OCI-LY1 (cell line): ENCODE measurements at regions not wholly inside any gene's neighbourhood (a gene's known extent, or its start where the extent isn't known, plus 50 kb on each side); places are given as distances from the start of the nearest gene placed in this dataset.

Experiments used
- H2AFZ ChIP-seq: fragments of 200-600 bp; sonication (generic), shearing (Covaris generic); 2 replicates; pipeline ENCODE4 v1.6.0; 2014; ENCODE audit warnings: antibody characterized with exemption, mild to moderate bottlenecking, low read length
- H3F3A ChIP-seq: fragments of 200-600 bp; sonication (generic), shearing (Covaris generic); 2 replicates; pipeline ENCODE4 v1.6.0; 2014; ENCODE audit warnings: mild to moderate bottlenecking, antibody characterized with exemption, low read length, moderate library complexity; ENCODE audit not compliant: insufficient read depth
- H3K27ac ChIP-seq: fragments of 200-600 bp; sonication (generic); 2 replicates; pipeline ENCODE4 v1.5.1; 2014; ENCODE audit warnings: low read length, mixed run types, mild to moderate bottlenecking, low read depth; ENCODE audit not compliant: poor library complexity, severe bottlenecking
- H3K27me3 ChIP-seq: fragments of 200-600 bp; sonication (generic); 2 replicates; pipeline ENCODE4 v1.6.0; 2014; ENCODE audit warnings: antibody characterized with exemption, mild to moderate bottlenecking, low read length, moderate library complexity; ENCODE audit not compliant: insufficient read depth
- H3K36me3 ChIP-seq: fragments of 200-600 bp; sonication (generic); 2 replicates; pipeline ENCODE4 v1.6.1; 2014; ENCODE audit warnings: mild to moderate bottlenecking, antibody characterized with exemption, low read length, moderate library complexity, mixed read lengths; ENCODE audit not compliant: insufficient read depth
- H3K4me1 ChIP-seq: fragments of 200-600 bp; sonication (generic); 2 replicates; pipeline ENCODE4 v1.5.1; 2014; ENCODE audit warnings: mild to moderate bottlenecking, low read length, moderate library complexity; ENCODE audit not compliant: insufficient read depth, severe bottlenecking
- H3K4me2 ChIP-seq: fragments of 200-600 bp; sonication (generic), shearing (Covaris generic); 2 replicates; pipeline ENCODE4 v1.6.1; 2014; ENCODE audit warnings: low read length
- H3K4me3 ChIP-seq: fragments of 200-600 bp; sonication (generic); 2 replicates; pipeline ENCODE4 v1.5.1; 2014; ENCODE audit warnings: low read length, low read depth, mild to moderate bottlenecking, mixed read lengths; ENCODE audit not compliant: poor library complexity, severe bottlenecking
- H3K79me2 ChIP-seq: fragments of 200-600 bp; shearing (Covaris generic); 2 replicates; pipeline ENCODE4 v1.6.1; 2016; ENCODE audit warnings: mixed run types, low read length, mixed read lengths; ENCODE audit not compliant: insufficient read depth
- H3K9ac ChIP-seq: fragments of 200-600 bp; sonication (generic), shearing (Covaris generic); 2 replicates; pipeline ENCODE4 v1.6.1; 2014; ENCODE audit warnings: mild to moderate bottlenecking, low read length, mixed read lengths
- H3K9me2 ChIP-seq: fragments of 200-600 bp; sonication (generic), shearing (Covaris generic); 2 replicates; pipeline ENCODE4 v1.6.1; 2014; ENCODE audit warnings: low read depth, mild to moderate bottlenecking, low read length, mixed read lengths
- H3K9me3 ChIP-seq: fragments of 200-600 bp; shearing (Covaris generic); 2 replicates; pipeline ENCODE4 v1.6.1; 2014; ENCODE audit warnings: low read length, mixed read lengths
- H4K20me1 ChIP-seq: fragments of 200-600 bp; sonication (generic), shearing (Covaris generic); 2 replicates; pipeline ENCODE4 v1.6.0; 2016; ENCODE audit warnings: mild to moderate bottlenecking, low read length; ENCODE audit not compliant: insufficient read depth
- EZH2 ChIP-seq: fragments of 200-600 bp; sonication (generic), shearing (Covaris generic); IDR thresholded peaks from 2 replicates; pipeline ENCODE4 v1.8.0; 2017; ENCODE audit warnings: borderline replicate concordance, mixed run types, mild to moderate bottlenecking, antibody characterized with exemption, low read length, moderate library complexity, mixed read lengths
- TF ChIP-seq, protein P1 (sequence below): fragments of 200-600 bp; sonication (generic), shearing (Covaris generic); IDR thresholded peaks from 2 replicates; pipeline ENCODE4 v1.5.1; 2017; ENCODE audit warnings: mild to moderate bottlenecking, antibody characterized with exemption, low read length, moderate library complexity, mixed read lengths

DNA sequence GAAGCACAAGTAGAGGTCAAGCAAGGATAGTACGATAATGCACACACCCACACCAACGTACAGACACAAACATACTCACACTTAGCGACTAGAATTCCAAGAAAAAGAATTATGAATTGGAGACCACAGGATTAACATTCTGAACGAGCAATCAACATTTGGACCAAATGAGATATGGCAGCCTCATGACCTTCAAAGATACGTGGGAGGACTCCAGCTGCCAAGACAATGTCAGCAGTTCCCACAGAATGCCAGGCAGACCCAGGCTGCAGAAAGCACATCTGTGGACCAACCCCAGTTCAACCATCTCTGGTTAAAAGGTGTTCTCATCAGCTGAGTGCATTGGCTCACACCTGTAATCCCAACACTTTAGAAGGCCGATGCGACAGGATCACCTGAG is 187.6 kb upstream of the GRAMD2B start:
- H3K4me1 ChIP-seq, result no peaks in the 10 kb centered on the region
- no peaks in the 10 kb centered on the region for H4K20me1 ChIP-seq
- no peaks in the 10 kb centered on the region for H3K79me2 ChIP-seq
- H3K9ac ChIP-seq, result no peak overlapping the region
- H3K4me2 ChIP-seq, result no peak overlapping the region
- no peak overlapping the region for H3K27ac ChIP-seq
- no peaks in the 10 kb centered on the region for H3K36me3 ChIP-seq
- H2AFZ ChIP-seq, result no peak overlapping the region
- no peaks in the 10 kb centered on the region for H3K27me3 ChIP-seq
- H3K4me3 ChIP-seq, result no peak overlapping the region
- H3F3A ChIP-seq, result no peaks in the 10 kb centered on the region
- H3K9me3 ChIP-seq, result no peaks in the 10 kb centered on the region
- H3K9me2 ChIP-seq, result no peaks in the 10 kb centered on the region
- TF ChIP-seq EZH2, result no peak
- TF ChIP-seq, protein P1, sequence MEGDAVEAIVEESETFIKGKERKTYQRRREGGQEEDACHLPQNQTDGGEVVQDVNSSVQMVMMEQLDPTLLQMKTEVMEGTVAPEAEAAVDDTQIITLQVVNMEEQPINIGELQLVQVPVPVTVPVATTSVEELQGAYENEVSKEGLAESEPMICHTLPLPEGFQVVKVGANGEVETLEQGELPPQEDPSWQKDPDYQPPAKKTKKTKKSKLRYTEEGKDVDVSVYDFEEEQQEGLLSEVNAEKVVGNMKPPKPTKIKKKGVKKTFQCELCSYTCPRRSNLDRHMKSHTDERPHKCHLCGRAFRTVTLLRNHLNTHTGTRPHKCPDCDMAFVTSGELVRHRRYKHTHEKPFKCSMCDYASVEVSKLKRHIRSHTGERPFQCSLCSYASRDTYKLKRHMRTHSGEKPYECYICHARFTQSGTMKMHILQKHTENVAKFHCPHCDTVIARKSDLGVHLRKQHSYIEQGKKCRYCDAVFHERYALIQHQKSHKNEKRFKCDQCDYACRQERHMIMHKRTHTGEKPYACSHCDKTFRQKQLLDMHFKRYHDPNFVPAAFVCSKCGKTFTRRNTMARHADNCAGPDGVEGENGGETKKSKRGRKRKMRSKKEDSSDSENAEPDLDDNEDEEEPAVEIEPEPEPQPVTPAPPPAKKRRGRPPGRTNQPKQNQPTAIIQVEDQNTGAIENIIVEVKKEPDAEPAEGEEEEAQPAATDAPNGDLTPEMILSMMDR, result no peak

DNA sequence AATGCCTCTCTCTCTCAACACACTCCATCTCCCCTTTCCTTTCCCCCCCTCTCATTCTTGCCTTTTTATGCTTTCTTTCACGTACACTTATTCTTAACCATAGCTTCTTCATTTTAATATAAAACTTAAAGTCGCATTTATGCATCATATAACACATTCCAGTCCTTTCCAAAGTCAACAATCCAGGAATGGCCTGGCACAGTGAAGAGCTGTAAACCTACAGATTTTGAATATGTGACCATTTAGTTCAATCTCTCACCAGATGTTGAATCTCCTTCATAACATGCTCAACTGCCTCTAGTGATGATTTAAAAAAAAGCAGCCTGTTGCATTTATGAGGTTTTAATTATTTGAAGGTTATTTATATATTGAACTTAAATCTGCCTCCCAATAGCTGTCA is 186.2 kb upstream of the GRAMD2B start:
- Histone ChIP-seq H3K9me2 (no peaks in the 10 kb centered on the region), H3K4me3 (no peak overlapping the region), H3K4me2 (no peak overlapping the region), H3K36me3 (no peaks in the 10 kb centered on the region), H4K20me1 (no peaks in the 10 kb centered on the region), H3K4me1 (no peaks in the 10 kb centered on the region), H3K9ac (no peak overlapping the region), H3K9me3 (no peaks in the 10 kb centered on the region), H3K27me3 (no peaks in the 10 kb centered on the region), H3K27ac (no peak overlapping the region), H2AFZ (no peak overlapping the region), H3K79me2 (no peaks in the 10 kb centered on the region), H3F3A (no peaks in the 10 kb centered on the region)
- TF ChIP-seq EZH2, result no peak
- TF ChIP-seq, protein P1, result no peak

DNA sequence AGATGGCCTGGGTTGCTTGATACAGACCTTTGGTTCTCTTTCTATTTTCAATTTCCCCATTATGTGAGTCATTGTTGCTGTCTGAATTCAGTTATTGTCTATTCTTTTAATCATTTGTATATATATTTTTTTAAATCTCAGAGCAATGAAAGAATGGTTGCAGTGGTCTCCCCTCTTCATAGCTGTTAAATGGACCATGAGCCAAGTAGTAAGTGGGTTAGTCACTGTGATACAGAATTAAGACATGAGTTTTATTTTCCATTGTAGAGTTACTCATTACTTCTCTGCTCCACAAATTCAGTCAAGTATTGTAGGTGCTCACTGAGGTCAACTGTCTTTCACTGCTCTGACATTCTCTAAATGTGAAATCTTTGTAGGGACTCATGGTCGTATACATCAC is 174.6 kb upstream of the GRAMD2B start:
- no peaks in the 10 kb centered on the region for H3F3A ChIP-seq
- no peaks in the 10 kb centered on the region for H3K9me2 ChIP-seq
- no peaks in the 10 kb centered on the region for H3K36me3 ChIP-seq
- TF ChIP-seq, protein P1, result no peak
- no peak for TF ChIP-seq EZH2
- H3K27ac ChIP-seq, result no peak overlapping the region
- no peak overlapping the region for H2AFZ ChIP-seq
- H3K4me1 ChIP-seq, result no peaks in the 10 kb centered on the region
- H3K27me3 ChIP-seq, result no peaks in the 10 kb centered on the region
- no peak overlapping the region for H3K4me2 ChIP-seq
- no peaks in the 10 kb centered on the region for H3K9me3 ChIP-seq
- H3K79me2 ChIP-seq, result no peaks in the 10 kb centered on the region
- no peak overlapping the region for H3K4me3 ChIP-seq
- H3K9ac ChIP-seq, result no peak overlapping the region
- no peaks in the 10 kb centered on the region for H4K20me1 ChIP-seq
